GM23338 (cell line): ENCODE measurements at regions not wholly inside any gene's neighbourhood (a gene's known extent, or its start where the extent isn't known, plus 50 kb on each side); places are given as distances from the start of the nearest gene placed in this dataset.

Source experiments
- ATAC-seq: fragments of 200-7000 bp; cut with Tn5 transposase; 3 replicates; pipeline ENCODE4 v1.9.1; 2020
- DNase-seq: peaks from one replicate; pipeline ENCODE4 v3.0.0-alpha.2; 2015; ENCODE audit warnings: low spot score
- H2AFZ ChIP-seq: fragments of 200-600 bp; sonication (generic); 2 replicates; pipeline ENCODE4 v1.8.0; 2016; ENCODE audit warnings: antibody characterized with exemption, mild to moderate bottlenecking, moderate library complexity
- H3F3A ChIP-seq: fragments of 200-600 bp; sonication (generic); replicated peaks from 2 replicates; pipeline ENCODE4 v1.8.0; 2017; ENCODE audit warnings: antibody characterized with exemption, mixed run types, low read depth
- H3K27ac ChIP-seq: fragments of 200-600 bp; sonication (generic); 2 replicates; pipeline ENCODE4 v1.6.1; 2016; ENCODE audit warnings: low read depth
- H3K27me3 ChIP-seq: fragments of 200-600 bp; sonication (generic); 2 replicates; pipeline ENCODE4 v1.8.0; 2016; ENCODE audit warnings: mild to moderate bottlenecking, mixed run types, moderate library complexity; ENCODE audit not compliant: insufficient read depth
- H3K36me3 ChIP-seq: fragments of 200-600 bp; sonication (generic); 2 replicates; pipeline ENCODE4 v1.8.0; 2016; ENCODE audit warnings: mild to moderate bottlenecking; ENCODE audit not compliant: insufficient read depth
- H3K4me1 ChIP-seq: fragments of 200-600 bp; sonication (generic); 2 replicates; pipeline ENCODE4 v1.8.0; 2016; ENCODE audit warnings: mild to moderate bottlenecking, moderate library complexity; ENCODE audit not compliant: insufficient read depth
- H3K4me2 ChIP-seq: fragments of 200-600 bp; sonication (generic); 2 replicates; pipeline ENCODE4 v1.7.1; 2017; ENCODE audit warnings: mixed run types
- H3K4me3 ChIP-seq: fragments of 200-600 bp; sonication (generic); 2 replicates; pipeline ENCODE4 v1.6.1; 2016; ENCODE audit warnings: mixed run types
- H3K79me2 ChIP-seq: fragments of 200-600 bp; sonication (generic); replicated peaks from 2 replicates; pipeline ENCODE4 v1.8.0; 2017; ENCODE audit warnings: mild to moderate bottlenecking; ENCODE audit not compliant: insufficient read depth
- H3K9me2 ChIP-seq: fragments of 200-600 bp; sonication (generic); 2 replicates; pipeline ENCODE4 v1.8.0; 2017; ENCODE audit not compliant: insufficient read depth
- H4K20me1 ChIP-seq: fragments of 200-600 bp; sonication (generic); replicated peaks from 2 replicates; pipeline ENCODE4 v1.8.0; 2017; ENCODE audit warnings: mild to moderate bottlenecking; ENCODE audit not compliant: insufficient read depth
- H3K27ac Mint-ChIP-seq: 2 replicates; pipeline ENCODE4 v1.8.0; 2020; ENCODE audit warnings: inconsistent platforms, mild to moderate bottlenecking, moderate library complexity, mixed read lengths
- H3K27me3 Mint-ChIP-seq: 3 replicates; pipeline ENCODE4 v1.8.0; 2022; ENCODE audit warnings: low read depth, mild to moderate bottlenecking, moderate library complexity, mixed read lengths, inconsistent platforms; ENCODE audit not compliant: insufficient read depth, poor library complexity
- H3K36me3 Mint-ChIP-seq: 3 replicates; pipeline ENCODE4 v1.8.0; 2021; ENCODE audit warnings: low read depth, mild to moderate bottlenecking, inconsistent platforms, moderate library complexity, mixed read lengths
- H3K4me1 Mint-ChIP-seq: 3 replicates; pipeline ENCODE4 v1.8.0; 2020; ENCODE audit warnings: mild to moderate bottlenecking, inconsistent platforms, mixed read lengths
- H3K4me3 Mint-ChIP-seq: 3 replicates; pipeline ENCODE4 v1.8.0; 2021; ENCODE audit warnings: moderate library complexity, mild to moderate bottlenecking, inconsistent platforms, mixed read lengths
- H3K9me3 Mint-ChIP-seq: 3 replicates; pipeline ENCODE4 v1.8.0; 2020; ENCODE audit warnings: moderate library complexity, mild to moderate bottlenecking, inconsistent platforms, mixed read lengths
- CREB1 ChIP-seq: fragments of 250-450 bp; sonication (Bioruptor Pico); IDR thresholded peaks from 2 replicates; pipeline ENCODE4 v1.5.0; 2020; ENCODE audit warnings: low read depth, mild to moderate bottlenecking, moderate library complexity
- EZH2 ChIP-seq: fragments of 200-600 bp; sonication (generic); IDR thresholded peaks from one replicate; pipeline ENCODE4 v1.8.0; 2017; ENCODE audit warnings: antibody characterized with exemption, mild to moderate bottlenecking, low read depth; ENCODE audit not compliant: unreplicated experiment
- EZH2phosphoT487 ChIP-seq: fragments of 200-600 bp; sonication (generic); IDR thresholded peaks from one replicate; pipeline ENCODE4 v1.8.1; 2018; ENCODE audit warnings: antibody characterized with exemption; ENCODE audit not compliant: unreplicated experiment
- JUNB ChIP-seq: IDR thresholded peaks from one replicate; pipeline ENCODE4 v1.6.1; 2016; ENCODE audit warnings: antibody characterized with exemption; ENCODE audit not compliant: unreplicated experiment
- NANOG ChIP-seq: IDR thresholded peaks from 2 replicates; pipeline ENCODE4 v1.6.1; 2016; ENCODE audit warnings: antibody characterized with exemption, borderline replicate concordance
- POLR2AphosphoS5 ChIP-seq: IDR thresholded peaks from 2 replicates; pipeline ENCODE4 v1.6.1; 2016; ENCODE audit warnings: antibody characterized with exemption, low read depth
- STAT1 ChIP-seq: IDR thresholded peaks from one replicate; pipeline ENCODE4 v1.6.1; 2016; ENCODE audit warnings: antibody characterized with exemption; ENCODE audit not compliant: unreplicated experiment
- ZNF331 ChIP-seq: fragments of 250-450 bp; sonication (Bioruptor Pico); IDR thresholded peaks from 2 replicates; pipeline ENCODE4 v1.5.0; 2020; ENCODE audit warnings: low read depth, mild to moderate bottlenecking, moderate library complexity
- TF ChIP-seq, protein P1 (sequence below): IDR thresholded peaks from 2 replicates; pipeline ENCODE4 v1.6.1; 2016; ENCODE audit warnings: antibody characterized with exemption
- TF ChIP-seq, protein P2 (sequence below): IDR thresholded peaks from one replicate; pipeline ENCODE4 v1.6.1; 2018; ENCODE audit warnings: antibody characterized with exemption; ENCODE audit not compliant: unreplicated experiment
- TF ChIP-seq, protein P3 (sequence below), 2 experiments: fragments of 200-600 bp in 1 of 2; sonication (generic) in 1 of 2; conservative IDR thresholded peaks; 2 replicates each; pipeline versions ENCODE4 v1.5.1 to v1.6.1; 2016 to 2017; ENCODE audit warnings: antibody characterized with exemption in 2 of 2, low read depth in 2 of 2, mild to moderate bottlenecking in 2 of 2, moderate library complexity in 1 of 2

DNA sequence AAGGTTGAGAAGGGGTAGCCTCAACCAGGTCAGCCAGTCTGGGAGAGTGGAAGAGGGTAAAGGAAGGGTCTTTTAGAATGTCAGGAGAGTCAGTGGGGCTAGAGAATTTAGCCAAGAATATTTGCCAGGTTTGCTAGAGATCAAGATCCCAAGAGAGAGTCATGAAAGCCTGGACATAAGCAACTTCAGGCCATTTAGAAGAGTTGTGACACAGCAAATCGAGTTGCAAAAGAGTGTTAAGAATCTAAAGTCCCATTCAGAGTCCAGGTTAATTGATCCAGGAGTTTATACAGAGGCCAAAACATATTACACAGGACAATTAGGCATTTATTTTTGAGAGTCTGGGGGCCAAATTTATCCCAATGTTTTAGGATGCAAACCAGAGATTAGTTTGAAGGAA lies 1260.1 kb upstream of the ACO1 start:
- no peaks in the 10 kb centered on the region for H3K27me3 Mint-ChIP-seq
- DNase-seq (no peak), ATAC-seq (no peak)
- H2AFZ ChIP-seq = no peak overlapping the region
- H3K36me3 Mint-ChIP-seq = peaks cover 26% of the 10 kb centered on the region
- H3K27ac Mint-ChIP-seq = no peak overlapping the region
- H3K4me2 ChIP-seq = no peak overlapping the region
- H3K4me1 ChIP-seq = no peaks in the 10 kb centered on the region
- no peaks in the 10 kb centered on the region for H3K36me3 ChIP-seq
- H3K9me2 ChIP-seq = peaks cover 23% of the 10 kb centered on the region
- no peaks in the 10 kb centered on the region for H3K27me3 ChIP-seq
- TF ChIP-seq, protein P1, sequence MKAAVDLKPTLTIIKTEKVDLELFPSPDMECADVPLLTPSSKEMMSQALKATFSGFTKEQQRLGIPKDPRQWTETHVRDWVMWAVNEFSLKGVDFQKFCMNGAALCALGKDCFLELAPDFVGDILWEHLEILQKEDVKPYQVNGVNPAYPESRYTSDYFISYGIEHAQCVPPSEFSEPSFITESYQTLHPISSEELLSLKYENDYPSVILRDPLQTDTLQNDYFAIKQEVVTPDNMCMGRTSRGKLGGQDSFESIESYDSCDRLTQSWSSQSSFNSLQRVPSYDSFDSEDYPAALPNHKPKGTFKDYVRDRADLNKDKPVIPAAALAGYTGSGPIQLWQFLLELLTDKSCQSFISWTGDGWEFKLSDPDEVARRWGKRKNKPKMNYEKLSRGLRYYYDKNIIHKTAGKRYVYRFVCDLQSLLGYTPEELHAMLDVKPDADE = no peak
- TF ChIP-seq JUNB (no peak), EZH2 (no peak), NANOG (no peak), STAT1 (no peak), CREB1 (CRISPR knock-in tag) (no peak), POLR2AphosphoS5 (no peak)
- TF ChIP-seq, protein P2, sequence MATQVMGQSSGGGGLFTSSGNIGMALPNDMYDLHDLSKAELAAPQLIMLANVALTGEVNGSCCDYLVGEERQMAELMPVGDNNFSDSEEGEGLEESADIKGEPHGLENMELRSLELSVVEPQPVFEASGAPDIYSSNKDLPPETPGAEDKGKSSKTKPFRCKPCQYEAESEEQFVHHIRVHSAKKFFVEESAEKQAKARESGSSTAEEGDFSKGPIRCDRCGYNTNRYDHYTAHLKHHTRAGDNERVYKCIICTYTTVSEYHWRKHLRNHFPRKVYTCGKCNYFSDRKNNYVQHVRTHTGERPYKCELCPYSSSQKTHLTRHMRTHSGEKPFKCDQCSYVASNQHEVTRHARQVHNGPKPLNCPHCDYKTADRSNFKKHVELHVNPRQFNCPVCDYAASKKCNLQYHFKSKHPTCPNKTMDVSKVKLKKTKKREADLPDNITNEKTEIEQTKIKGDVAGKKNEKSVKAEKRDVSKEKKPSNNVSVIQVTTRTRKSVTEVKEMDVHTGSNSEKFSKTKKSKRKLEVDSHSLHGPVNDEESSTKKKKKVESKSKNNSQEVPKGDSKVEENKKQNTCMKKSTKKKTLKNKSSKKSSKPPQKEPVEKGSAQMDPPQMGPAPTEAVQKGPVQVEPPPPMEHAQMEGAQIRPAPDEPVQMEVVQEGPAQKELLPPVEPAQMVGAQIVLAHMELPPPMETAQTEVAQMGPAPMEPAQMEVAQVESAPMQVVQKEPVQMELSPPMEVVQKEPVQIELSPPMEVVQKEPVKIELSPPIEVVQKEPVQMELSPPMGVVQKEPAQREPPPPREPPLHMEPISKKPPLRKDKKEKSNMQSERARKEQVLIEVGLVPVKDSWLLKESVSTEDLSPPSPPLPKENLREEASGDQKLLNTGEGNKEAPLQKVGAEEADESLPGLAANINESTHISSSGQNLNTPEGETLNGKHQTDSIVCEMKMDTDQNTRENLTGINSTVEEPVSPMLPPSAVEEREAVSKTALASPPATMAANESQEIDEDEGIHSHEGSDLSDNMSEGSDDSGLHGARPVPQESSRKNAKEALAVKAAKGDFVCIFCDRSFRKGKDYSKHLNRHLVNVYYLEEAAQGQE = no peak
- H3F3A ChIP-seq = no peaks in the 10 kb centered on the region
- no peaks in the 10 kb centered on the region for H3K4me1 Mint-ChIP-seq
- no peak overlapping the region for H3K4me3 ChIP-seq
- no peak overlapping the region for H3K27ac ChIP-seq
- H3K9me3 Mint-ChIP-seq = peaks cover 33% of the 10 kb centered on the region
- no peaks in the 10 kb centered on the region for H3K79me2 ChIP-seq
- H3K4me3 Mint-ChIP-seq = no peak overlapping the region
- H4K20me1 ChIP-seq = no peaks in the 10 kb centered on the region

DNA sequence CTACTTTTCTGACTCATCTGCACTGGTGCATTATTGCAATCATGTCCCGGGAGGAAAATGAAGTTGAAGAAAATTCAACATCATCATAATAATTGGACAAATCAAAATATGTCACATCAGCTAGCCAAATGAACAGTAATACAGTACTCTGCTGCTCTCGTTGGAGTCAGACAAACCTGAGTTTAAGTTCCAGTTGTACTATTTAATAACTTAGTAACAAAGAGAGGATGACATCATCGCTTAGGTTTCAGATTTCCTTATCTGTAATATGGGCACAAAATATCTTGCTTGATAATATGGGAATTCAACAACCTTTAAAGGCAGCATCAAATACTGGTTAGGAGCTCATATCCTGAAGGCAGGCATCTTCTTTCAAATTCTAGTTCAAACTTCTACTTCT lies 1248.9 kb upstream of the ACO1 start:
- no peaks in the 10 kb centered on the region for H3F3A ChIP-seq
- peaks cover 1% of the 10 kb centered on the region for H3K27me3 Mint-ChIP-seq
- no peaks in the 10 kb centered on the region for H3K79me2 ChIP-seq
- ATAC-seq (no peak), DNase-seq (no peak)
- H3K4me3 ChIP-seq = no peak overlapping the region
- no peaks in the 10 kb centered on the region for H3K4me1 Mint-ChIP-seq
- H3K4me3 Mint-ChIP-seq = no peak overlapping the region
- H3K27me3 ChIP-seq = no peaks in the 10 kb centered on the region
- no peaks in the 10 kb centered on the region for H3K9me2 ChIP-seq
- H3K4me1 ChIP-seq = no peaks in the 10 kb centered on the region
- H2AFZ ChIP-seq = no peak overlapping the region
- H3K36me3 ChIP-seq = no peaks in the 10 kb centered on the region
- no peak overlapping the region for H3K27ac ChIP-seq
- no peaks in the 10 kb centered on the region; the same call in 2 of the 3 replicates for H3K9me3 Mint-ChIP-seq
- H3K36me3 Mint-ChIP-seq = no peaks in the 10 kb centered on the region
- no peak overlapping the region for H3K27ac Mint-ChIP-seq
- no peaks in the 10 kb centered on the region for H4K20me1 ChIP-seq
- no peak overlapping the region for H3K4me2 ChIP-seq
- no peak for TF ChIP-seq NANOG
- TF ChIP-seq ZNF331 (CRISPR knock-in tag) = no peak
- TF ChIP-seq CREB1 (CRISPR knock-in tag) = no peak
- no peak for TF ChIP-seq POLR2AphosphoS5
- TF ChIP-seq, protein P1 = no peak
- TF ChIP-seq, protein P3, sequence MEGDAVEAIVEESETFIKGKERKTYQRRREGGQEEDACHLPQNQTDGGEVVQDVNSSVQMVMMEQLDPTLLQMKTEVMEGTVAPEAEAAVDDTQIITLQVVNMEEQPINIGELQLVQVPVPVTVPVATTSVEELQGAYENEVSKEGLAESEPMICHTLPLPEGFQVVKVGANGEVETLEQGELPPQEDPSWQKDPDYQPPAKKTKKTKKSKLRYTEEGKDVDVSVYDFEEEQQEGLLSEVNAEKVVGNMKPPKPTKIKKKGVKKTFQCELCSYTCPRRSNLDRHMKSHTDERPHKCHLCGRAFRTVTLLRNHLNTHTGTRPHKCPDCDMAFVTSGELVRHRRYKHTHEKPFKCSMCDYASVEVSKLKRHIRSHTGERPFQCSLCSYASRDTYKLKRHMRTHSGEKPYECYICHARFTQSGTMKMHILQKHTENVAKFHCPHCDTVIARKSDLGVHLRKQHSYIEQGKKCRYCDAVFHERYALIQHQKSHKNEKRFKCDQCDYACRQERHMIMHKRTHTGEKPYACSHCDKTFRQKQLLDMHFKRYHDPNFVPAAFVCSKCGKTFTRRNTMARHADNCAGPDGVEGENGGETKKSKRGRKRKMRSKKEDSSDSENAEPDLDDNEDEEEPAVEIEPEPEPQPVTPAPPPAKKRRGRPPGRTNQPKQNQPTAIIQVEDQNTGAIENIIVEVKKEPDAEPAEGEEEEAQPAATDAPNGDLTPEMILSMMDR (conservative IDR thresholded peaks at IDR 0.05; ENCODE audit: low read depth in 2 of 2) = no peak
- TF ChIP-seq EZH2phosphoT487 = no peak
- TF ChIP-seq, protein P2 = no peak
- no peak for TF ChIP-seq JUNB
- TF ChIP-seq EZH2 = no peak
